OCI-M1 (cell line): ENCODE measurements at regions not wholly inside any gene's neighbourhood (a gene's known extent, or its start where the extent isn't known, plus 50 kb on each side); places are given as distances from the start of the nearest gene placed in this dataset.
"Not testable (repeated sequence)": the region's sequence is repeated elsewhere in the genome, so short reads cannot be mapped to it uniquely, and the experiment has no call there.

Experiments
- DNase-seq: peaks from one replicate; lab custom pipeline; 2025; lab: John Stamatoyannopoulos, UW

- no peak for DNase-seq
Measured at GRCh38 chr6:9197726-9198125, 762.4 kb upstream of the SLC35B3 start.

DNA sequence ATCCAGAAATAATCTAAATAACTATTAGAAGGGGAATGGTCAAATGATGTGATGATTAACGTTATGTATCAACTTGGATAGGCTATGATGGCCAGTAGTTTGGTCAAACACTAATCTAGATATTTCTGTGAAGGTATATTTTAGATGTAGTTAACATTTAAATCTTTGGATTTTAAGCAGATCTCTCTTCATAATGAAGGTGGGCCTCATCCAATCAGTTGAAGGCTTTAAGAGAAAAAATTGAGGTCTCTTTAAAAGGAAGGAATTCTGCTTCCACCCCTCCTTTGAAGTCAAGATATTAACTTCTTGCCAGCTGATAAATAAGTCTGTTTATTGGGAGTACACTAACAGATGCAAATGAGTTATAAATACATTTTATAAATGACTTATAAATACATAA is 760.0 kb upstream of the SLC35B3 start:
- DNase-seq: no peak

DNA sequence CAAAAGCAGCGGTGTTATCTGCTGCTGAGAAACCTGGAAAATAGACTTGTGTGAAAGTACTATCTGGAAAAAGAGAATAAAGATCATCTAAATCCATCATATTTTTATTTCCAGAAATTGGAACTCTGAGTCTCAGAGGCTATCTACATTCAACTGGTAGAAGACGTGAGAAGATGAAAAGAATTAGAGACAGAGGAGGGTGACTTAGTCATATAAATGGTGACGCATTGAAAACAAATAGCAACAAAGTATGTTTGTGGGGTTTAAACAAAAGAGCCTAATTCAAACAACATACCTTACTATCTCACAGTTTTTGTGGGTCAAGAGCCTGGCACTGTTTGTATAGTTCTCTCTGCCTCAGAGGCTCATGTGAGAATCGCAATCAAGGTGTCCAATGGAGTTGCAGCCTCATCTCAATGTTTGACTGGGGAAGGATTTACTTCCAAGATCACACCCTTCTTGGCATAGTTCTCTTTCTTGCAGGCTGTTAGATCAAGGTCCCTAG is 757.1 kb upstream of the SLC35B3 start:
- DNase-seq: no peak

DNA sequence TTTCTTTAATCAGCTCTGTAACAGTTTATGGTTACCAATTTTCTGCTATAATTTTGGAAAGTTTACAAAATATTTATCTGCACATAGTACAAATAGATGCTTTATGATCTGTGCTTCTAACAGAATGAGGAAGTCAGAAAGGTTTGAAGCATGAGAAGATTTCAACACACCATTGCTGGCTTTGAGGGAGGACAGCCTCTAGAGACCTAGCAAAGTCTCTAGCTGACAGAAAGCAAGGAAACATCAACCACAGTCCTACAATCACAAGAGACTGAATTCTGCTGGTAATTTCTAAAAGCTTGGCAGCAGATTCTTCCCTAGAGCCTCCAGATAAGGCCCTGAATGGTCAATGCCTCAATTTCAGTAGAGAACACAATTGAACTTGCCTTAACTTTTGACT is 750.8 kb upstream of the SLC35B3 start:
- peak; percentile 11 for DNase-seq

DNA sequence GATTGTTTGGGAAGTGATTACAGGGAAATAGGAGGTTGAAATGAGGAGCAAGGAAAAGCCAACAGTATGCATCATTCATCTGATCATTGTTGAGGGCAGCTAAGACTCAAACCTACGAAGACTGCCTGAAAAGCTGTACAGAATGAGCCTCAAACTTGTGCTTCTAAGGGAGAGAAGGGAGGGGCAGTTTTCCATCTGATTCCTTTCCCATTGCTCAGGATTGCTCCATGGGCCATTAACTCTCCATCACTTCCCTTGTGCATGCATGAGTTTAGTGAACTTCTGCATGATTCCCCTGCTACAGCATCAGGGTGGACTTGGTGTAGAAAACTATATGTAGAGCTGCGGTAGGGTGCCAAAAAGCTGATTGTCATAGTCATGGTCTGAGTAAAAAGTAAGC is 742.7 kb upstream of the SLC35B3 start:
- DNase-seq: no peak

GRCh38 chr6:9173229-9173628 is 737.9 kb upstream of the SLC35B3 start:
- DNase-seq: no peak

DNA sequence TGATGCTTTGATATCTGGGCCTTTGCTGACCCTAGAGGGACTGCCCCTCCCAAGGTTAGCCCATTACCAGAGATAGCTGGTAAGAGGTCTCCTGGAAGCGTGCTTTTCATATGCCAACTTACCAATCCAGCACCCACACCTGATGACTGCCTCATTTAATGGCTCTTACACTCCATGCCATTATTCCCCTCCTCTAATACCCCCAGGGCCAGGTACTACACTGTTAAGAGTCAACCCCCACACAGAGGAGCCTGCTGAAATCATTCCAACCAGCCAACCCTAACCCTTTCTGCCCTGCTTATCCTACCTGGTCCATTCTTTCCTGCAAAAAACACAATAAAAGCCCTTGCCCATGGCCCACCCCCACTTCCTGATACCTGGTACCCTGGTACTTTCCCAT is 736.8 kb upstream of the SLC35B3 start:
- no peak for DNase-seq

GRCh38 chr6:9168669-9169068 is 733.3 kb upstream of the SLC35B3 start:
- no peak for DNase-seq

DNA sequence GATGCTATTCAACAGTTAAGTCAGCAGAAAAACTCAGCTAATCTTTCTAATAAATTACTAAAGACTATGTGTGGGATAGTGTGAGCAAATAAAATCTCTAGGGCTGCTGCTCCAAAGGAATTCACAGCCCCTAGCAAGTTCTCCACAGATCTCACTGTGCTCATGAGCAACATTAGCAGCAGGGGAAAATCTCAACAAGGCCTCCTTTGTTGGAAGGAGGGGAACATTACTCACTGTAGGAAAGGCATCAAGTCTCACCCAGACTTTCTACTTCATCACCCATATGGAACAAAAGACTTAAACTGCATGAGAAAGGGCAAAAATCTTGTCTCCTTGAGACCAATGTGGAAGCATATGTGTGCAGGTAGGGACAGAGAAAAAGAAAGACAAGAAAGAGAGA is 726.4 kb upstream of the SLC35B3 start:
- DNase-seq: no peak

DNA sequence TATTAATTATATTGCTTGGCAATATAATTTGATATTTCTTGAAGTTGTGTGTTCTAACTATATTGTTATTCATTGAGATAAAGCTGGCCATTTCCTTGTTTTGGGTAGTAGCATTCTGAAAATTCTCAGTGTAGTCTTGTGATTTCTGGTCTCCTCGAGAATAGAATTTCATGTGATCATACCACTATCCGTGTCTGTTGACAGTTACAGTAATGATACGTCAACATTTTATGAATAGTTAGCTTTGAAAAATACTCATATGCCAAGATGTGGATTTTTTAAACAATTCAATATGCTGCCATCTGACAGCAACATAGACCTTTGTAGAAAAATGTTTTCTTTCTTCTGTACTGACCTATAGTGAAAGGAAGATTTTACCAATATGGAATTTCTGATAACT is 723.7 kb upstream of the SLC35B3 start:
- no peak for DNase-seq

- DNase-seq: no peak
Measured at GRCh38 chr6:9155836-9156235, 720.5 kb upstream of the SLC35B3 start.

- DNase-seq: no peak
Measured at GRCh38 chr6:9143140-9143539, 707.8 kb upstream of the SLC35B3 start.

DNA sequence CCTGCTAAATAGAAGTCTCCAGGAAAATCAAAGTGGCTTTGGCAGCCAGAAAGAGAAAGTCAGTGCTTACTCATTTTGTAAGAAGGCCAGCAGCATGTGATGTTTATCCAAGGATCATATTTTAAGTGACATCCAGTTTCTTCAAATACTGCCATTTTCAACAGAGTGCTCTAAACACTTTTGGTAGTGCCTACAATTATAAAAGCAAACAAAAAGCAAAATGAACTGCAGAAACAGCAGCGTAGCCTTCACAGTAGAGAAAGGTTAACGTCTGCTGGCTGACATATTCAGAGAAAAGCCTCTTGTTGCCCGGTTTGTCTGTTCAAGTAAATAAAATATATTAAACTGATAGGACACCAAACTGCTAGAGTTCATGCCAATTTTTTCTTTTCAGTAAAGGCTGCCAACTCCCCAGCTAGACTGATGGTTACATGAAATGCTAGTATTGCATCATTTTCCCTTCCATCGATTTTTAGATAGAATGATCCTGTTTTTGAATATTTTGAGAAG is 705.7 kb upstream of the SLC35B3 start:
- DNase-seq: peak; percentile 56

DNA sequence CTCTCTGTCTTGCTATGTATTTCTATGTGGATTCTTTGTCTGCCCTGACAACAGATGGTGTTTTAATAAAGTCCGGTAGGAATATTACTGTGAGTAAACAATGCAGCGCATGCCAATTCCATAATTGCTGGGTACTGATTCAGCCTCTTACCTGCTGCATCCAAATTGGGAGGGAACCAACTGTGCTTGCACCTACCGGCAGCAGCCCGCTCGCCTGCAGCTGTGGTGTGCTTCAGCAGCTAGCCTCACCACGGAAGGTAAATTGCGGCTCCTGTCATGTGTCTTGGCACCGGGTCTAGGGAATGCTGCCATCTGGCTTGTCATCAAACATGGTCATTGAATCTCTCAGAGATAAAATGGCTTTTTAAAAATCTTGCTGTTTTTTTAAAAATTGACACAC is 704.8 kb upstream of the SLC35B3 start:
- no peak for DNase-seq

- DNase-seq: no peak
Measured at GRCh38 chr6:9139746-9140145, 704.4 kb upstream of the SLC35B3 start.

DNA sequence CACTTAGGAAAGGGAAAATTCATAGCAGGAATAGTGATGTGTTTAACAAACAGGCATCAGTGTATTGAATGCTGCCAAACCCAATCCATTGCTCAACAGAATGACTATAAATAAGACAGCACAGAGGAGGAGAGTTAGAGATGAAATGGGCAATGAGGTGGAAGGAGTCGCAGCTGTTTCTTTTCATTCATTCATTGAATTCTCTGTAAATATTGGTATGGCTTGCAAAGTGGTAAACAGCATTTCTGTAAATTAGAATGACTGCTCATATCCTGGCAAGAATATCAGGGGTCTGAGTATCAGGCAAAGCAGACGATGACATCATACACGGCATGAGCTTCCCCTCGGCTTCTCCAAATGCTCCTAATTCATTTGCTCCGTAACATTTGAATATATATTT is 703.6 kb upstream of the SLC35B3 start:
- no peak for DNase-seq

DNA sequence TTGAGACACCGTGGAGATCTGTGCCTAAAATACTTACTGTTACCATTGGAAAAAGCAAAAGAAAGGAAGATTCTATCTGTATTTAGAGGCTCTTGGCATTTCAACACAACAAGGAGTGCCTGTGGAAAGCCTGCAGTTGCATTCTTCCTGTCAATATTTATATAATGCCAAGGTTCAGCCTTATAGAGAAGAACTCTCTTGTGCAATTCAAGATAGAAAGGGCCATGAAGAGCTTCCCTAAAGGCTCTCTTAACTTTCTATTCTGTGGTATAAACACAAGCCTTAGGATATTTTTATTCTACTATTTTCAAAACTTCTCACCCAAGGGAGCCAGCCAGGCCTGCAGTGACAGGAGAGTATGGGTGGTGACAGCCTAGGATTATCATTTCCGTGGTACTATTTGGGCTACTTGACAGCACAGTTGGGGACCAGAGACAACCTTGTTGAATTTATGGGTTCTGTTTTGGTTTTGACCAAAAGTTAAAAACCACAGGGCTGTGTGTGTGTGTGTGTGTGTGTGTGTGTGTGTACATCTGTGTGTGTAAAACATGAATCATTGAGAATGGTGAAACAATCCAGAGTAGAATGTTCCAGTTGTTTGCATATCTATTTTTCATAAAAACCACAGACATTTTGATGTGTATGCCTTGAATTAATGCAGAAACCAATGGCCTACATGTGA is 700.9 kb upstream of the SLC35B3 start:
- DNase-seq: no peak

GRCh38 chr6:9131616-9132015 is 696.3 kb upstream of the SLC35B3 start:
- DNase-seq: no peak

DNA sequence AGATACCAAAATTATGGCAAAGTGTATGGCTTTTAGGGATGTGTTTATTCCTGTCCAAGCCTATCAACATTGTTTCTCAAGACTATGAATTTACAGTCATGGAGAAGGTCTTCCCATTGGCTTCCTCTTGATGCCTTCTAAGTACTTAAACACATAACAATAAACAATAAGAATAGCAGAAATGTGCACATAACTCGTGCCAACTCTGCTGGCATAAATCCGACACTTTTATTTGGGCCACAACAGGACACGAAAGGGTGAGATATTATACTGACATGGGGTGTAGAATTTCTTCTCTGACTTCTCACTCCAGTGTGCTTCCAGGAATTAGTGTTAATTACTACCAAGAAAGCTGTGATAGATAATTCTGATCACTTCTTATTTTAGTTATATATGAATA is 695.9 kb upstream of the SLC35B3 start:
- DNase-seq: no peak

- DNase-seq: no peak
Measured at GRCh38 chr6:9128970-9129369, 693.6 kb upstream of the SLC35B3 start.

- no peak for DNase-seq
Measured at GRCh38 chr6:9126878-9127560, 691.7 kb upstream of the SLC35B3 start.

- not testable (repeated sequence) for DNase-seq
Measured at GRCh38 chr6:9126034-9126433, 690.7 kb upstream of the SLC35B3 start.

DNA sequence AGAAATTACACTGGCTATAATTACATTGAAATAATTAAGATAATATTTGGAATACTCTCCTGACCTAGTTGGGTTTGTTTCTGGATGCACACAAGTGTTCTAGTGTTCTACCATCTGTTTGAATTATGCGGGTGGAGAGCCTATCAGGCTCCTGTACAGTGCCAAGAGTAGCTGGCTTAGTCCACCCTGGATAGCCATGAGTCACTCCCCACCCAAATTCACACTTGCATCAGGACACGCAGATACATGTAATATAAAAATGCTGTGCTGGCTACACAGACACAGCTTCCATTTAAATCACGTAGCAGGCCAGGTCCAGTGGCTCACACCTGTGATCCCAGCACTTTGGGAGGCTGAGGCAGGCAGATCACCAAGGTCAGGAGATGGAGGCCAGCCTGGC is 686.2 kb upstream of the SLC35B3 start:
- DNase-seq: no peak

DNA sequence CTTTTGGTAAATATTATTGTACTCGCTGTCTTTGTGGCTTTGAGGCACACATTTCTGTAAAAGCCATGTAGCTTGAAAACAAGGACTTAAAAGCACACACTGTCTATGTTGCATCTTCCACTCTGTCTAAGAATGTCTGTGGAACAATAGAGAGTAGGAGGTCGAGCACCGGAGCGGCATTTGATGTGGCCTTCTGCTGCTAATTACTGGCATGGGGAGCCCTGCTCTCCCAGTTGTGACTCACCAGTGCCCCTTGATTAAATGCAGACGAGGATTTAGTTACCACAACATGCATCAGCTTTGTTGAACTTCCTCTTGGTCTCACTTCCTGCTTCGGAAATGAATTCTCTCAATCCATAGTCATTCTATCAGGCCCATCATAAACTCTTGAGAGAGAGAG is 680.7 kb upstream of the SLC35B3 start:
- DNase-seq: peak; percentile 48
